ENCODE measurements at regions not wholly inside any gene's neighbourhood (a gene's known extent, or its start where the extent isn't known, plus 50 kb on each side); places are given as distances from the start of the nearest gene placed in this dataset.

DNA sequence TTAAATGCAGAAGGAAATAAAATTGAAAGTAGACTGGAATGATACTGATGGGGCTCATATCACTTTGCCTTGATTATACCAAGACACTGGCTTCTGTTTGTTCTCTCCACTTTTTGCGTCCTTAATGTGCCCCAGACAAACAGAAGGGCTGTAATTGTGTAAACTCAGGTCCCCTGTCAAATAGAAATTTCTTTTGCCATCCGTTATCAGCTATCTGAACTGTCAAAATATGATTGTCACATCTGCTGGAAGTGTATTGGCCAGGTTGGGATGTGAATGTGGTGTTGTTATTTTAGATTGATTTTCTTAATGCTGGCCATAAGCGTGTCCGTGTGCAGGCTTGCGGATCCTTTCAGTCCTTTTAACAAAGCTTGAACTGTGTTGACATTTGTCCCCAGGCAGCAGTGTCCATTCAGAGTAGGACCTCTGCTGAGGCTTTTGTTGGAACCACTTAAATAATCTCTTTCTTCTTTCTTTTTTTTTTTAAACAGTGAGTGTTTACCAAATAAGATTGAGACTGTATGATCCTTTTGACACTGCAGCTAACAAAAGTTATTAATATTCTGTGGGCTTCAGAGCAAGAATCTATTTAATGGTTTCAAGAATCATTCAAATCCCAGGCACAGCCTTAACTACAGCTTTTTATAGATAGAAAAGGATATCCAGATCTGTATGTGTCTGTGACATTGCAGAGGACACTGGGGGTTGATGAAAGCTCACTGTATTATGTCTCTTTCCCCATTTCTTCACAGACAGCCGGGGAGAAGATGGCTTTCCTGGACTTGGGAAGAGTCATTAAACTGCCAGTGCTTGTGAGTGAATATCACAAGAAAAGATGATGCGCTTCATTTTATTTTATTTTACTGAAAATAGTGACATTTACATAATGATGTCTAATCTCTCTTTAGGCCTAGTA lies 171.7 kb downstream of the ZNF608 start:
- CTCF ChIA-PET, result interaction anchor here (0.7 kb wide), 1 partner anchor 14 kb away, joined by 3 read pairs; no protein-coding TSS in a partner anchor
- 80% methylated on average over 7 of the region's 7 CpGs for WGBS (ENCODE audit: low lambda C conversion rate)
- TF ChIP-seq YY1 (IDR thresholded peaks at IDR 0.05; ENCODE audit: low read depth) (no peak), POLR2AphosphoS5 (IDR thresholded peaks at IDR 0.05; ENCODE audit: low read depth, low read length) (no peak), GABPA (IDR thresholded peaks at IDR 0.05; ENCODE audit: low read depth) (no peak)

DNA sequence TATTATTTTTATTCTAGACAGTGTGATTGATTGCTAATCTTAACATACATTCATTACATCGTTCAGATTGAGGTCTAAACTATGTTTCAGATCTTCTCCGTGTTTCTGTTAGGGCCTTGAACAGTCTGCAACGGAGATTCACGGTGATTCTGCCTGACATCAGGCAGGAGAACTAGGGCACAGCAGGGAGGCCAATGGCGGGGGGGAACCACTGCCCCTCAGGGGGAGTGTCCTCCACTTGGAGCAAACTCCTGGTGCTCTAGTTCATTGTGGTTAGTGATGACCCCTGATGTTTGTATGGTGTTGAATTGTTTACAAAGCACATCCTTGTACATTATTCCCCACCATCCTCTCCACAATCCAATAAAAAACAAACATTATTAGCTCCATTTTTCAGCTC lies 173.5 kb downstream of the ZNF608 start:
- Histone ChIP-seq H3K4me1 (ENCODE audit: control insufficient read depth in 1 of 2, insufficient read depth in 2 of 2, low read depth in 1 of 2, low read length in 1 of 2) (peaks cover 0 to 10% of the 10 kb centered on the region in 2 experiments; a peak in 2 of 4 replicates), H4K20me1 (ENCODE audit: insufficient read depth) (no peaks in the 10 kb centered on the region), H3K4me2 (no peak overlapping the region), H2AFZ (ENCODE audit: low read depth) (no peak overlapping the region), H3K36me3 (replicated peaks in 1 of 2; ENCODE audit: control insufficient read depth in 1 of 2, insufficient read depth in 2 of 2, low read length in 1 of 2) (no peaks in the 10 kb centered on the region), H3K9me2 (no peaks in the 10 kb centered on the region), H3K27me3 (ENCODE audit: insufficient read depth) (no peaks in the 10 kb centered on the region), H3K9ac (no peak overlapping the region), H3K79me2 (ENCODE audit: insufficient read depth) (no peaks in the 10 kb centered on the region), H3K9me3 (no peaks in the 10 kb centered on the region), H3F3A (replicated peaks; ENCODE audit: insufficient read depth) (no peaks in the 10 kb centered on the region), H3K4me3 (ENCODE audit: low read depth in 2 of 2, low read length in 1 of 2) (no peak overlapping the region), H3K27ac (ENCODE audit: low read depth in 2 of 2, low read length in 1 of 2) (no peak overlapping the region)
- WGBS (ENCODE audit: low lambda C conversion rate), result 74% methylated on average over 5 of the region's 5 CpGs
- POLR2A ChIA-PET, result no interaction called here
- TF ChIP-seq RFX5 (IDR thresholded peaks at IDR 0.05; ENCODE audit: low read length), result no peak
- TF ChIP-seq SMC3 (IDR thresholded peaks at IDR 0.05; ENCODE audit: low read depth, low read length), result no peak
- TF ChIP-seq NFIC (IDR thresholded peaks at IDR 0.05; ENCODE audit: borderline replicate concordance), result no peak
- CTCF ChIA-PET, result no interaction called here
- DNase-seq, result no peak

More for the DNA sequence above, 171.7 kb downstream of the ZNF608 start:
- no peaks in the 10 kb centered on the region for H3K36me3 ChIP-seq (replicated peaks in 1 of 2; ENCODE audit: control insufficient read depth in 1 of 2, insufficient read depth in 2 of 2, low read length in 1 of 2)
- POLR2A ChIA-PET, result no interaction called here
- peaks cover 0 to 10% of the 10 kb centered on the region in 2 experiments; a peak in 2 of 4 replicates for H3K4me1 ChIP-seq (ENCODE audit: control insufficient read depth in 1 of 2, insufficient read depth in 2 of 2, low read depth in 1 of 2, low read length in 1 of 2)
- H4K20me1 ChIP-seq (ENCODE audit: insufficient read depth), result no peaks in the 10 kb centered on the region
- H3K4me3 ChIP-seq (ENCODE audit: low read depth in 2 of 2, low read length in 1 of 2), result no peak overlapping the region
- H3K27ac ChIP-seq (ENCODE audit: low read depth in 2 of 2, low read length in 1 of 2), result no peak overlapping the region
- H3K9me3 ChIP-seq, result no peaks in the 10 kb centered on the region
- no peaks in the 10 kb centered on the region for H3K9me2 ChIP-seq
- no peaks in the 10 kb centered on the region for H3K27me3 ChIP-seq (ENCODE audit: insufficient read depth)
- no peak overlapping the region for H2AFZ ChIP-seq (ENCODE audit: low read depth)
- H3K79me2 ChIP-seq (ENCODE audit: insufficient read depth), result no peaks in the 10 kb centered on the region
- no peak overlapping the region for H3K9ac ChIP-seq
- no peak overlapping the region for H3K4me2 ChIP-seq
- DNase-seq, result peak; percentile 20
- H3F3A ChIP-seq (replicated peaks; ENCODE audit: insufficient read depth), result no peaks in the 10 kb centered on the region

GRCh38 chr5:124570285-124571035 lies 176.0 kb downstream of the ZNF608 start:
- Histone ChIP-seq H3K4me2 (no peak overlapping the region), H3K79me2 (ENCODE audit: insufficient read depth) (no peaks in the 10 kb centered on the region), H2AFZ (ENCODE audit: low read depth) (no peak overlapping the region), H3K36me3 (replicated peaks in 1 of 2; ENCODE audit: control insufficient read depth in 1 of 2, insufficient read depth in 2 of 2, low read length in 1 of 2) (no peaks in the 10 kb centered on the region), H3K9ac (no peak overlapping the region), H4K20me1 (ENCODE audit: insufficient read depth) (no peaks in the 10 kb centered on the region), H3K9me3 (no peaks in the 10 kb centered on the region), H3K4me3 (ENCODE audit: low read depth in 2 of 2, low read length in 1 of 2) (no peak overlapping the region), H3F3A (replicated peaks; ENCODE audit: insufficient read depth) (no peaks in the 10 kb centered on the region), H3K4me1 (ENCODE audit: control insufficient read depth in 1 of 2, insufficient read depth in 2 of 2, low read depth in 1 of 2, low read length in 1 of 2) (peaks cover 0 to 8% of the 10 kb centered on the region in 2 experiments; a peak in 2 of 4 replicates), H3K27ac (ENCODE audit: low read depth in 2 of 2, low read length in 1 of 2) (no peak overlapping the region), H3K27me3 (ENCODE audit: insufficient read depth) (no peaks in the 10 kb centered on the region), H3K9me2 (no peaks in the 10 kb centered on the region)
- ChIA-PET POLR2A (no interaction called here), CTCF (no interaction called here)
- DNase-seq, result no peak
- 84% methylated on average over 9 of the region's 9 CpGs for WGBS (ENCODE audit: low lambda C conversion rate)
- no peak for TF ChIP-seq TEAD4 (IDR thresholded peaks at IDR 0.05; ENCODE audit: borderline replicate concordance, insufficient read depth)
- TF ChIP-seq REST (IDR thresholded peaks at IDR 0.05; ENCODE audit: low read depth, low read length), result no peak
- TF ChIP-seq FOXJ3 (CRISPR knock-in tag; IDR thresholded peaks at IDR 0.05), result no peak
- TF ChIP-seq, protein P1, sequence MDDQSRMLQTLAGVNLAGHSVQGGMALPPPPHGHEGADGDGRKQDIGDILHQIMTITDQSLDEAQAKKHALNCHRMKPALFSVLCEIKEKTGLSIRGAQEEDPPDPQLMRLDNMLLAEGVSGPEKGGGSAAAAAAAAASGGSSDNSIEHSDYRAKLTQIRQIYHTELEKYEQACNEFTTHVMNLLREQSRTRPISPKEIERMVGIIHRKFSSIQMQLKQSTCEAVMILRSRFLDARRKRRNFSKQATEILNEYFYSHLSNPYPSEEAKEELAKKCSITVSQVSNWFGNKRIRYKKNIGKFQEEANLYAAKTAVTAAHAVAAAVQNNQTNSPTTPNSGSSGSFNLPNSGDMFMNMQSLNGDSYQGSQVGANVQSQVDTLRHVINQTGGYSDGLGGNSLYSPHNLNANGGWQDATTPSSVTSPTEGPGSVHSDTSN (IDR thresholded peaks at IDR 0.05), result no peak
- TF ChIP-seq ELF1 (IDR thresholded peaks at IDR 0.05), result no peak
- TF ChIP-seq JUND (IDR thresholded peaks at IDR 0.05), result no peak
- TF ChIP-seq RFX5 (IDR thresholded peaks at IDR 0.05; ENCODE audit: low read length), result no peak
- no peak for TF ChIP-seq IRF3 (IDR thresholded peaks at IDR 0.05; ENCODE audit: low read depth, low read length)
- TF ChIP-seq SIN3A (IDR thresholded peaks at IDR 0.05; ENCODE audit: borderline replicate concordance, low read depth, low read length), result no peak
- no peak for TF ChIP-seq TCF12 (IDR thresholded peaks at IDR 0.05)

Measured in SK-N-SH (cell line).